Peyer's patch (tissue), 4 donors: ENCODE measurements at regions not wholly inside any gene's neighbourhood (a gene's known extent, or its start where the extent isn't known, plus 50 kb on each side); places are given as distances from the start of the nearest gene placed in this dataset.
"Not testable (repeated sequence)": the region's sequence is repeated elsewhere in the genome, so short reads cannot be mapped to it uniquely, and the experiment has no call there.

Experiments
- DNase-seq, 3 donors: peaks; one replicate each; pipeline ENCODE4 v3.0.0-alpha.2; 2017 to 2019
- H3K27ac ChIP-seq, 4 donors: fragments of 200-600 bp; sonication (generic); one replicate each; pipeline ENCODE4 v1.5.1; 2016 to 2019
- H3K27me3 ChIP-seq, 2 donors: fragments of 200-600 bp; sonication (generic); one replicate each; pipeline ENCODE4 v1.5.1; 2019
- H3K36me3 ChIP-seq, 3 donors: fragments of 200-600 bp; sonication (generic); one replicate each; pipeline ENCODE4 v1.5.1; 2016 to 2019
- H3K4me1 ChIP-seq, 4 donors: fragments of 200-600 bp; sonication (generic); one replicate each; pipeline ENCODE4 v1.5.1; 2016 to 2019
- H3K4me3 ChIP-seq, 4 donors: fragments of 200-600 bp; sonication (generic); 1 replicate in 3 of 4; 2 replicates in 1 of 4; pipeline ENCODE4 v1.5.1; 2016 to 2019; ENCODE audit warnings: mild to moderate bottlenecking in 1 of 4
- H3K9me3 ChIP-seq, 4 donors: fragments of 200-600 bp; sonication (generic); one replicate each; pipeline ENCODE4 v1.5.1; 2016 to 2019; ENCODE audit warnings: mild to moderate bottlenecking in 1 of 4
- POLR2A ChIP-seq, 2 donors: fragments of 450-650 bp; IDR thresholded peaks; one replicate each; pipeline ENCODE4 v1.5.1; 2017; ENCODE audit warnings: antibody characterized with exemption in 2 of 2, mild to moderate bottlenecking in 2 of 2, moderate library complexity in 2 of 2
- TF ChIP-seq, protein P1 (sequence below), 6 experiments: fragments of 450-650 bp in 4 of 6; fragments of 200-600 bp in 2 of 6; sonication (generic) in 1 of 6; IDR thresholded peaks; one replicate each; pipeline ENCODE4 v1.5.1; 2017 to 2019; ENCODE audit warnings: antibody characterized with exemption in 6 of 6, mild to moderate bottlenecking in 3 of 6, moderate library complexity in 1 of 6

GRCh38 chr4:102397056-102397455 is 51.8 kb upstream of the SLC39A8 start:
- H3K9me3 ChIP-seq, H3K4me3 ChIP-seq, H3K27me3 ChIP-seq, DNase-seq, H3K4me1 ChIP-seq, H3K27ac ChIP-seq, H3K36me3 ChIP-seq: not testable (repeated sequence)

DNA sequence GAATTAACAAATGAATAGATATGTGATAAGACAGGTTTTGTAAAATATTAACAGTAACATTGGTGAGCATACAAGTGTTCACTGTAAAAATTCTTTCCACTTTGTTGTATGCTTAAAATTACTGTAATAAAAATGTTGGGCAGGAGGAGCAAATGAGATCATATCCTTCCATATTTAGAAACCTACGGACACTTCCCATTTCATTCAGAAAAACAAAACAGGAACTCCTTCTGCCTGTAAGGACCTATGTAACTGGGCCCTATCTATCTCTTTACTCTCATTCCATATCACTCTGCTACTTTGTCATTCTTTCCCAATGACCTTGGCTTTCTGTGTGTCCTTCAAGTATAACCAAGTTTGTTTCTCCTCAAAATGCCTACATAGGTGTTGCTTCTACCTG is 53.7 kb upstream of the SLC39A8 start:
- Histone ChIP-seq H3K9me3 (no peaks in the 10 kb centered on the region), H3K4me1 (no peaks in the 10 kb centered on the region), H3K4me3 (no peak overlapping the region), H3K27ac (no peak overlapping the region), H3K36me3 (no peaks in the 10 kb centered on the region), H3K27me3 (no peaks in the 10 kb centered on the region)
- TF ChIP-seq POLR2A (IDR thresholded peaks at IDR 0.05) = no peak
- TF ChIP-seq, protein P1, sequence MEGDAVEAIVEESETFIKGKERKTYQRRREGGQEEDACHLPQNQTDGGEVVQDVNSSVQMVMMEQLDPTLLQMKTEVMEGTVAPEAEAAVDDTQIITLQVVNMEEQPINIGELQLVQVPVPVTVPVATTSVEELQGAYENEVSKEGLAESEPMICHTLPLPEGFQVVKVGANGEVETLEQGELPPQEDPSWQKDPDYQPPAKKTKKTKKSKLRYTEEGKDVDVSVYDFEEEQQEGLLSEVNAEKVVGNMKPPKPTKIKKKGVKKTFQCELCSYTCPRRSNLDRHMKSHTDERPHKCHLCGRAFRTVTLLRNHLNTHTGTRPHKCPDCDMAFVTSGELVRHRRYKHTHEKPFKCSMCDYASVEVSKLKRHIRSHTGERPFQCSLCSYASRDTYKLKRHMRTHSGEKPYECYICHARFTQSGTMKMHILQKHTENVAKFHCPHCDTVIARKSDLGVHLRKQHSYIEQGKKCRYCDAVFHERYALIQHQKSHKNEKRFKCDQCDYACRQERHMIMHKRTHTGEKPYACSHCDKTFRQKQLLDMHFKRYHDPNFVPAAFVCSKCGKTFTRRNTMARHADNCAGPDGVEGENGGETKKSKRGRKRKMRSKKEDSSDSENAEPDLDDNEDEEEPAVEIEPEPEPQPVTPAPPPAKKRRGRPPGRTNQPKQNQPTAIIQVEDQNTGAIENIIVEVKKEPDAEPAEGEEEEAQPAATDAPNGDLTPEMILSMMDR (IDR thresholded peaks at IDR 0.05) = no peak
- no peak for DNase-seq

DNA sequence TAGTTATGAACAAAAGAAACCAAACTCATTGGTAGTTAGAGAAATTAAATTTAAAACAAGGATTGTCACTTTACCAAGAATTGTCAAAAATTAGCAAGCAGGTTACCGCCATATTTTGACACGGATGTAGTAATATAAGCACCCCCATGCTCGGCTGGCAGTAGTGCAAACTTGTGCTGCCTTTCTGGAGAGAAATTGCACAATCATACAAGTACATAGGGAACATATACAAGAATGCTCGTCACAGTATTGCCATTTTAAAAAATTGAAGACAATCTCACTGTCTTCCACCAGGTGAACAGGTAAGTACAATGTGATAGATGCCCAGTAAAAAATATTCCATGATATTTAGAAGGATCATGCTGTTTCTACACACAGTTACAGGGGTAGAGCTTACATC is 55.6 kb upstream of the SLC39A8 start:
- H3K4me3 ChIP-seq = no peak overlapping the region
- no peaks in the 10 kb centered on the region for H3K27me3 ChIP-seq
- no peaks in the 10 kb centered on the region for H3K4me1 ChIP-seq
- H3K36me3 ChIP-seq = no peaks in the 10 kb centered on the region
- no peak overlapping the region for H3K27ac ChIP-seq
- H3K9me3 ChIP-seq = no peaks in the 10 kb centered on the region
- TF ChIP-seq POLR2A (IDR thresholded peaks at IDR 0.05) = no peak
- TF ChIP-seq, protein P1 (IDR thresholded peaks at IDR 0.05) = no peak
- no peak for DNase-seq

GRCh38 chr4:102402223-102402622 is 56.9 kb upstream of the SLC39A8 start:
- no peak overlapping the region for H3K4me3 ChIP-seq
- H3K4me1 ChIP-seq = no peaks in the 10 kb centered on the region
- H3K27ac ChIP-seq = no peak overlapping the region
- no peak for DNase-seq
- H3K9me3 ChIP-seq = no peaks in the 10 kb centered on the region
- no peaks in the 10 kb centered on the region for H3K36me3 ChIP-seq
- no peak for TF ChIP-seq POLR2A (IDR thresholded peaks at IDR 0.05)
- TF ChIP-seq, protein P1 (IDR thresholded peaks at IDR 0.05) = no peak
- no peaks in the 10 kb centered on the region for H3K27me3 ChIP-seq

- TF ChIP-seq, protein P1 (IDR thresholded peaks at IDR 0.05) = no peak
- no peak for TF ChIP-seq POLR2A (IDR thresholded peaks at IDR 0.05)
- Histone ChIP-seq H3K9me3 (no peaks in the 10 kb centered on the region), H3K4me1 (no peaks in the 10 kb centered on the region), H3K36me3 (no peaks in the 10 kb centered on the region), H3K27me3 (no peaks in the 10 kb centered on the region), H3K27ac (no peak overlapping the region), H3K4me3 (no peak overlapping the region)
- no peak for DNase-seq
These were observed 57.8 kb upstream of the SLC39A8 start for GRCh38 chr4:102403116-102403515.

- no peaks in the 10 kb centered on the region for H3K27me3 ChIP-seq
- no peak overlapping the region for H3K4me3 ChIP-seq
- TF ChIP-seq, protein P1 (IDR thresholded peaks at IDR 0.05) = no peak
- TF ChIP-seq POLR2A (IDR thresholded peaks at IDR 0.05) = no peak
- no peak overlapping the region for H3K27ac ChIP-seq
- H3K9me3 ChIP-seq = no peaks in the 10 kb centered on the region
- no peaks in the 10 kb centered on the region for H3K36me3 ChIP-seq
- no peak for DNase-seq
- no peaks in the 10 kb centered on the region for H3K4me1 ChIP-seq
These were observed 59.2 kb upstream of the SLC39A8 start for GRCh38 chr4:102404431-102404969.
